HG03378 (cell line): ENCODE measurements at regions not wholly inside any gene's neighbourhood (a gene's known extent, or its start where the extent isn't known, plus 50 kb on each side); places are given as distances from the start of the nearest gene placed in this dataset.

Source experiments
- ATAC-seq: cut with Tn5 transposase; IDR thresholded peaks from one replicate; pipeline ENCODE4 v1.9.1; 2021; ENCODE audit warnings: mild to moderate bottlenecking, moderate library complexity; ENCODE audit not compliant: unreplicated experiment

DNA sequence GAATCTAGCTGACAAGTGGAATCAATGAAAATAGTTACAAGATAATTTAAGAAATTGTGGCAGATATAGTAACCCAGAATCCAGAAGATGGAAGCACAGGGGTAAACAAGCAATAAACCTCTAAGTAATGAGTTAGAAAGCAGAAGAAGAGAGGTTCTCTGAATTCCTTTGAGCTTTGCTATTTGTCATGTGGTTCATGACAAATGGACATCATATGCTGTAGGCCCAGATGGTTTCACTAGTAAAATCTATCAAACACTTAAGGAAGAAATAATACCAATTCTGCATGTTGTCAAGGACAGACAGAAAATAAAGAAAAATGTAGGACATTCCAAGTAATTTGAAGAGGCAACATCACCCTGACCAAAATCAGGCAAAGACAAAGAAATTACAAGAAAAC lies 480.8 kb upstream of the INTU start:
- no peak for ATAC-seq

DNA sequence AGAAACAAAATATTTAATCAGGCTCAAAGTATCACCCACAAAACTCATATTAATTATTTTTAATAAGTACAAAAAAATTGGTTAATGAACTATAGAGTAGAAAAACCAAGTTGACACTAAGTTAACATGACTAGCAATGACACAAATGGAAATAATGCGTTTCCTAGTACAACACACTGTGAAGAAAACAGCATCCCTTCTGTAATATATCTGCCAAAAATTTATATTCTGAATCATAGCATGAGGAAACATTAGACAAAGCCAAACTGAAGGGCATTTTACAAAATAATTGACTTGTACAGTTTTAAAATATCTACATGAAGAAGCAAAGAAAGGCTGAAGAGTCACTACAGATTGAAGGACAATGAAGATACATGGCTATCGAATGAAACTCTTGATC lies 477.6 kb upstream of the INTU start:
- no peak for ATAC-seq

DNA sequence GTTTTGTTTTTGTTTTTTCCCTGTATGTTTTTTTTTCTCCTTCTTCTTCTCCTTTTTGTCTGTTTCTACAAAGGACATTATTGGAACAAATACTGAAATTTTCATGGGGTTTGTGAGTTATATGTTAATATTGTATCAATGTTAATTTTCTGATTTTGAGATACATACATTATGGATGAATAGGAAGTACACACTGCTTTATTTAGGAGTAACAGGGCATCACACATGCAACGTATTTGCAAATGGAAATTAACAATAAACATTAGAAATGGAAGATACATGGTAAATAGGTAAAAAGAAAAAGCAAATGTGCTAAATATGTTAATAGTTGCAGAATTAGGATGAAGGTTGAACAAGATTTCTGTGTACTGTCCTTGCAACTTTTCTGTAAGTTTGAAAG lies 477.2 kb upstream of the INTU start:
- no peak for ATAC-seq

DNA sequence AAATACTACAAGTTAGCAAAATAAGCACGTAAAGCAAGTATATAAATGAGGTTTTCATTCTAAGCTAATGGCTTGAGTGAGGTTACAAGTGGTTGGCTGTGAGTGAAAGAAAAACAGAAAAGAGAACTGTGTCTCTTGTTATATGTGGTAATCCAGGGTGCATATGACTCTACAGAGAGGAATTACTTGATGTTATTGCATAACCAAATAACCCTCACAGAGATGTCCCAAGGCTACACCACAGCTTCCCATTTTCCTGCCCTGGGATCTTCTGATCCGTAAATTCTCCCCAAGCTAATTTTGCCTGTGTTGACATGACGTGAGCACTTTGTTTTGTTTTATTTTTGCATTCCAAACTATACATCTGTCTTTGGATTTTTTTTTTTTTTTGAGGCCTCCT lies 470.0 kb upstream of the INTU start:
- no peak for ATAC-seq

DNA sequence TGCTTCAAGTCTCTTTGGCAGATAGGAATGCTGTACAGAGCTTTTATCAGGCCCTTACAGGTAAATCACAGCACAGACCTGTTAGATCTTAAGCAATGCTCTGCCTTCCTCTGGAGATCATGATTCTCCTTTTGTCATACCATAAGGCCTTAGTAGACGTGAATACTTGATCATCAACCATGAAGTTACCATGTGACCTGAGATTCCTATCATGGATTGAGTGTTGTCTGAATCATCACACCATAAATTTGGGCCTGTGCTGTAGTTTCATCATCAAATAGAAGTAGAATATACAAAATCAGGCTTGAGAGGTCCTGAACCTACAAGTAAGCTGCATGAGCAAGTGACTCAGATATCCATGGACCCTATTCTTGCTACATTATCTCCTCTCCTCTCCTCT lies 466.8 kb upstream of the INTU start:
- ATAC-seq = no peak

DNA sequence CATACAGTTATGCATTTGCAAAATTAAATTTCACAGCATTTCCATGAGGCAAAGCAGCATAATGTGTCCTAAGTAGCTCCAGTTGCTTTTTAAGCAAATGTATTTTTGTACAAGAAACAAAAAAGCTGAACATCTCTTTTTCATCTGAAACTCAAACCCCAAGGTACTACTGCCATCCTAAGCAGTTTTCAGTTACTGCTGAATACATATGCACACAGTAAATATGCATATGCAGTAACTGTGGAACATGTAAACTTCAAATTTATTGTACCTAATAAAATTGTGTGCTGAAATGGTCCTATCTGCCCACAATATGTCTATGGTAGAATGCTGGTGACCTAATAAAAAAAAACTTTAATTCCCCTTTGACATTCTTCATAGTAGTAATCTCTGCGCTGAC lies 458.6 kb upstream of the INTU start:
- ATAC-seq = no peak

DNA sequence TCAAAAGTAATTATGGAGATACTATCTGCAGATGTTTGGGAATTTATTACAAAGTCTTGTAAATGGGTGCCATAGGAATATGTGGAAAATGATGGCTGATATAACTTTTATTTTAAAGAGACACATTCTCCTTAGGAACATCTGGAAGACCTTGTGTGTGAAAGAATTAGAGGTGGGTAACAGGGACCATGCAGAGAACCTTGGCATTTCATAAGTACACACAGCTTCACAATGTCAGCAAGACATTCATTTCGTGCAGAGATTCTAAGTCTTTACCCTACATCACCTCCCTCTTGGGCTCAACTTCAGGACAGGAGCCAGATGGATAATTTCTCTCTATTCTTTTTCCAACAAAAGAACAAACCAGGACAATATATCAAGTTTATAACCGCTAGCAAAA lies 458.1 kb upstream of the INTU start:
- ATAC-seq = no peak

DNA sequence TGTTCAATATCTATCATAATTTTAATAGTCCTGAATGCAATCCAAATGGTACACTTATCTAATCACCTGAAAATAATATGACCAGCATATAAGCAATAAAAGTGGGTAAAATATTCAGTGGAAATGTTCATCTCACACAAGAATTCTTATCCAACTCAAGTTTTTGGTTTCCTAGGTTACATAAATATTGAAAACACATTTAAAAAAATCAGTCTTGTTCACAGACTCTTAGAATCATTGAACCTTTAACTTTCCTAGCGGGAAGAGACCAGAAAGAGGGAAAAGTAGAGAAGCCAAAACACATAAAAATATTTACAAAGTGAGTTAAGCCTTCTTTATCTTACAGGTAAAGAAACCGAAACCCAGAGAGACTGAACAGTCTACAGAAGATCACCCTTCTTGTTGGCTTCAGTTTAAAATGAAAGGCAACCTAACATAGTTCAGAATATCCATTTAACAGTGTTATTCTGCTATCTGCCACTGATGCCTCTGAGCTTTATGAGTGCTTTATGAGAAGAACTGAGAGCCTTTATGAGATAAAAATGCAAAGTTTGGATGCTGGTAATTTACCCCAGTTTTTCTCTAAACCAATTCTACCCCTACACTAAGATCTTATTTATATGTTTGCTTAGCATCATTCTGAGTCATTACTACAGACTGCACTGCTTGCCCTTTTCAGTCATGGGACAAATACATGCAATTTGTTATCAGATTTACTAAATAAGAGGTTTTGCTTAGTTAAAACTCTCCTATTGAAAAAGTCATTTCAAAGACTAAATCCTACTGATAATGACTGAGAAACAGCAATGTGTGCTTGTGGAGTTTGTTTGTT lies 453.3 kb upstream of the INTU start:
- ATAC-seq = no peak

DNA sequence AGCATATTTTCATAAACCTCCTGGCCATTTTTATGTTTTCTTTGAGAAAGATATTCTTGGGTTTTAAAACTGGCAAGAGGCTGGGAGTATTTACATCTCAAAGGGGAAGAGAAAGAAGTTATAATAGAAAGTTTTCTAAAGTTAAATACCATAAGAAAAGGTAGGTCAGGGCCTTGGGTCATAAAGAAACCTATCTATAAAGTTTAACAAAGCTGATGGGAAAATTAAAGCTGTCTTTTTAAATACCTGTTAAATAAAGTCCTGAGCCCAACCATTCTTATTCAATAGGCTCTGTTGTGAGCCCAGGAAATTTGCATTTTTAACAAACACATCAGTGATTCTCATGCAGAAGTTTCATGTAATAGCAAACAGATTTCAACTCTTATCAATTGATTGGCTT lies 451.8 kb upstream of the INTU start:
- no peak for ATAC-seq

DNA sequence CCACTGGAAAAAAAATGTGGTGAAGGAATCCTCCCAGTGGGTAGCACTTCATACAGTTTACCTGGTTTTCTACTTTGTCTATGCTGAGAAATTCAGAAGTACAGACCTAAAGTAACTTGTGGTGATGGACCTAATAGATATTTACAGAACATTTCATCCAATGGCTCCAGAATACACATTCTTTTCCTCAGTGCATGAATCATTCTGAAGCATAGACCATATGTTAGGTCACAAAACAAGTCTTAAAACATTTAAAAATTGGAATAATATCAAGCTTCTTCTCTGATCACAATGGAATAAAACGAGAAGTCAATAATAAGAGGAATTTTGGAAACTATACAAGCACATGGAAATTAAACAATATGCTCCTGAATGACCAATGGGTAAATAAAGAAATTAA lies 450.1 kb upstream of the INTU start:
- no peak for ATAC-seq

DNA sequence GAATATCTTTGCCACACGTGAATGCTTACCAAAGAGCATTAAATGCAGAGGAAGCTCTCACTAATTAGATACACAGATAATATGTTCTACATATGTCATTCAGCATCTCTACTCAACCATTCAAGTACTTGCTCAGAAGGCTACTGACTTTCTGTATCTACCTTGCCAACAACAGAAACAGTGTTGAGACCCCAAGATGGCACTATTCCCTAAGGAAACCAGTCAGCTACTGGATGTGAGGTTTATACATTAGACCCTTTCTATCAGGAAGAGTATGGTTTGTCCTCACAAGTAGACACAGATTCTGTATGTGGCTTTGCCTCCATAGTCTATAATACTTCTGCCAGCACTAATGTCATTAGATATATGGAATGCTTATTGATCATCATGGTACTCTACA lies 443.9 kb upstream of the INTU start:
- no peak for ATAC-seq

DNA sequence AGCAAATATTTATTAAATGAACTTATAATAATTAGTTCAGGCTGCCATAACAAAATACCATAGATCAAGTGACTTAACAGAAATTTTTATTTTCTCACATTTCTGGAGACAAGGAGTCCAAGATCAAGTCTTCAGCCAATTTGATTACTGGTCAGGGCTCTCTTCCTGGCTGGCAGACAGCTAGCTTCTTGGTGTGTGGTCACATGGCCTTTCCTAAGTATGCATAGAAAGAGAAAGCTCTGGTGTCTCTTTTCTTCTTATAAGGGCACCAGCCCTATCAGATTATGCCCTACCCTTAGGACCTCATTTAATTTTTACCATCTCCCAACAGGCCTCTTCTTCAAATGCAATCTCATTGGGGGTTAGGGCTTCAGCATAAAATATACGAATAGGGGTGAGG lies 438.5 kb upstream of the INTU start:
- ATAC-seq = no peak

DNA sequence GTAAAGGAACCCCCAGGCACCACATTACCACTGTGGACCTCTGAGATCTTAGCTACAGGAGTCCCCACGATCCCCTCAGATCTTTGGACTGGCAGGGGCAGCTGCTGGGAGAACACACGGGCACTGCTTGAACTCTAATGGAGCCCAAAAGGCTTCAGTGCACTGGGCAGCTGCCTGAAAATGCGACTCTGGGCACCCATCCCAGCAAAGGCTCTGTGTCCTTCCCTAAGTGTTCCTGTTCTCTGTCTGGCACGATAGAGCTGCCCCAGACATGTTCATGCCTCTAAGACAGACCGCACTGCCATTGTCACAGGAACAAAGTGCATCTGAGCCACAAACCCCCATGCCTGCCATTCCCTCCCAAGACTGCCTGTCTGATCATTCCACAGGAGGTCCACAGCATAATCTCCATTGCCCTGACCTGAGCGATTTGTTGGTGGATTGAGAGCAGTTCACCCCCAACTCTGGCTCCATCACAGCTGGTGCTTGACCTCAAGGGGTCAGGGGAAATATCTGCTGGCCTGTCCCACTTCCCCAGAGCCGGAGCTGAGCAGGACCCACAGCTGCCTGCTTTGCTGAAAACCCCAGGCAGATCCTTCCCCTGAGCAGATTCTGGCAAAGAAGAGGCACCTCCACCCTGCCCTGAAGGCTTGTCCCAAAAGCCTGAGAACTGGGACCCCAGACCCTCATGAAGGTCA lies 436.0 kb upstream of the INTU start:
- no peak for ATAC-seq

DNA sequence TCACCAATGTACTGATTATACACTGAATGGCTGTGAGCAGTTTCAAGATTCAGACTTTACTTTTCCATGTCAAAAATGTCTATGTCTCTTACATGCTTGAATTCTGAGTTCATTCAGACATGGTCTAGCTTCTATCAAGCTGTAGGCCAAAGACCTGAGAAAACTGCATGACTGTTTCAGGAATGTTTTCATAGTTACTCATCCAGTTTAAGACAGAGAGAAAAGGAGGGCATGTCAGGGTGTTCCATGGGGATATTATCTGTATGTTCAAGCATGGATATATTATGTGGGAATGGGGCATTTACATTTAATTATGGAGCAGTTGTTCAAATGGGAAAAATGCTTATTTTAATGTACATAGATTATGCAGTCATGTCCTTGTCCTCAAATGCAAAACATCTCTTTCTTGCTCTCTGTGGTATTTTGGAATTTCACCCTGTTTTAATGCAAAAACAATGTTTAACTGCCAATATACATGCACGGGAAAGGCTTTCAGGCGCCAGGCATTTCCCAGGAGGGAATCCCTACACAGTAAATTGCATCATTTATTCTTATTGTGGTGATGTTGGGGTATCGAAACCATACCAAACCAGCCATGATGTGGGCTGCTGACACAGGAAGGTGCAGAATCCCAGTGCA lies 429.1 kb upstream of the INTU start:
- ATAC-seq = no peak

DNA sequence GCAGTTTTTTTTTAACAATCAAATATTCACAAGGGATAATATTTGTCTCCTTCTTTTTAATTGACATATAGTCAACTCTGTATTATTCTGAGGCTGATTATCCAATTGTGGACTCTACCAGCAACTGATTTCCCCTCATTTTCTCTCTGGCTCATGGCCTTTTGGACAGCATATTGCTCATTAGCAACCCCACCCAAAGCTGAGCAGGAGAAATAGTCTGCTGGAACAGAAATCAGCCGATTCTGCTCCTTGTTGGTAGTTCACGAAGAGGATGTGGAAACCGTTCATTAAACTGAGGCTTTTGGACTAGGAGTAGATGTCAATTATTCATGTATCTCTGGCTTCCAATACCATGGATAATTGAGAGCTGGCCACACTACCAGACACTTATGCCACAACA lies 428.4 kb upstream of the INTU start:
- no peak for ATAC-seq

DNA sequence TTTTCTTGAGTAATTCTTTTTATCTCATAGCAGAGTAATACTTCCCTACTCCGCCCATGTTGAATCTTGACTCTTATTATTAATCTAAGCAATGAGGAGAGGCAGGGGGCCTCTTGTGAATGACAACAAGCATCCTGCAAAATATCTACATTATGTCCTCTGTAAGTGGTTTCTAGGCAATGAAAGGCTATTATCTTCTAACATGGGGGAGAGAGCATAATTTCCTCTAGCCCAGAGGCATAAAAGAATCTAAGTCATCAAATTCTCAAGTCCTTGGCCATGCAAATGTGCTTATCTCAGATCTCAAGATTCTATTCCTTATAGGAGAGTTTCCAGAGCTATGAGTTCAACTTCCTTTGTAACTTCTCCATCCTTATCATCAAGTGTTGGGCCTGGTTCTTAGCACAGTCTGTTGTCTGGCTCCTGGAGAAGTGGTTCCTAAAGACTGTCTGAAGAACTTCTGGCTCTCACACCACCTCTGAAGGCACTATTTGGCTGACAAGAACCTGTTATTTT lies 423.1 kb upstream of the INTU start:
- no peak for ATAC-seq

DNA sequence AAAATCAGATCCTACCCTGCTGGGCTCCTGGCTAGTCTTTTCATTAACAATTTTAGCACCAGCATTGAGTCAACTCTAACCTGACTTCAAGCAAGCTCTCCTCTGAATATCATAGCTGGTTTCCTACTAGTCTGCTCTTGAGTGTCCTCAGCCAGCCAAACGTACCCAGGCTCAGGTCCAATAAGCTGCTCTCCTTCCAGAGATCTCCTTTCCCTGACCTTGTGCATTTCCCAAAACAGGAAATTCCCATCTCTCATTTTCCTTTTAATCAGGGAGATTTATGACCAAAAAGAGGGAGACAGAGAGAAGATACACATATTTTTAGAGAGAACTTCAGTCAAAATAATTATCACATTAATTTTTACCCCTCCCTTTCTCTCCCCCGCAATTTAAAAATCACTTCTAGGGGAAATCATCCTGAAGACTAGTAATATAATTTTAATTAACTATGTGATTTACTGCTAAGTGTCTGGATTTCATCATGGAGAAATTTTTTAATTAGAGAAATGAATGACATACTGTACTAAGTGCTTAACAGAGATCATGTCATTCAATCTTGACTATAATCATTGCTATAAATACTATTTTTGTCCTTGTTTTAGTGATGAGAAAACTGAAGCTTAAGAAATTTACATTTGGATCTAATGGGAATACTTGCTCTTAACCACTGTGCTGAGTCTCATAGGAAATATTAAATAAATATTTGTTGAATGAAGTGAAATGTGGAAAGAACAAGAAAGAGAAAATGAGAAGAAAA lies 421.7 kb upstream of the INTU start:
- no peak for ATAC-seq

DNA sequence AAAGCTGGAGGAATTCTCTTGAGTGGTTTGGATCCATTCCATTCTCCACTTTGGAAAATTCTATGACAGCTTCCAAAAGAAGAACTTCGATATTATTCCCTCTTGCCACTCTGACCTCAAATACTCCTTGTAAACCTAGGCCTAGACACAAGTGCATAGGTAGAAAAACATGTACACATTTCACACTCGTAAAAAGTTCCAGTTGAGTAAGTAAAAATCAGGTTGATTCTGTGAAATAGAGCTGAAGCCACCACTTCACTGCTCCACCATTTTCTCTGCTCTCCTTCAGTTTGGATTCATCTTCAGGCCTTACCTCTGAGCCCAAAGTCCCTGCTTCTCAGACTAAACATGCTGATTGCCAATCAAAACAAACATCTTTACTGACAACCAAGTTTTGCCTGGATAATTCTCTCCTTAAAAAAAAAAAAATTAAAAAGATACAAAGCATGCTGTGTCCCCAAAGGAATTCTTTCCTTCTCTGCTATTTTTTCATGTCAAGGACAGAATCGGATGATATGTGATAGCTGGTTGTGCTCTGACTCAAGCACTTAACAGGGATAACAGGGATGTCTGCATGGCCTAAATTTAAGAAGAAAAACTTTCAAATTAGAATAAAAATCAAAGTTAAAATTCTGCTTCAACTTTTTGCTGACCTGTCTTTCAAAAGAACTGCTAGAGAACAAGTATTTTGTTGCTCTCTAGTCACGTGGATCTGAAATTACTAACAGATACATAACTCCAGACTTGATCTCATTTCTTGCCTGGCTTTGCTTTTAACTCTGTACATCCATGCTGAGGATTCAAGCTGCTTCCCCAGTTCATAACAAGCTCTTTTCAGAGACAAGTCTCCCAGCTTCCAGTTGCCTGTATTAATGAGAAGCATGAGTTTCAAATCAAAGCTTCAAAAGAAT lies 420.9 kb upstream of the INTU start:
- ATAC-seq = no peak

DNA sequence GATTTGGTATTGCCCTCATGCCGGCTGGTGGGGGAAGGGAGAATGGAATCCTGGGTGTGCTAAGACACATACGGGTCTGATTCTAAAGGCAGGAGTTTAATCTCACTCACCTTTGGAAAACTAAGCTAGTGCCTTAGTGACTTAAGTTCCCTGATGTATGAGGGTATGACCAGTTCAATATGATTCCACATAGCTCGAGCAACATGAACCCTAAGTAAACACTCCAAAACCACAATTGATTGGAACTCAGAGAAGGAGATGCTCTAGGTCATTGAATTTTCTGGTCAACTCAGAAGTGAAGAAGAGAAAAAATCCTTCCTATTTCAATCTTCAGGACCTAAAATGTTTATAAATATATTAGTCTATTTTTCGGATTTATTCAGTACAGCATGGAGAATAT lies 420.1 kb upstream of the INTU start:
- ATAC-seq = no peak

DNA sequence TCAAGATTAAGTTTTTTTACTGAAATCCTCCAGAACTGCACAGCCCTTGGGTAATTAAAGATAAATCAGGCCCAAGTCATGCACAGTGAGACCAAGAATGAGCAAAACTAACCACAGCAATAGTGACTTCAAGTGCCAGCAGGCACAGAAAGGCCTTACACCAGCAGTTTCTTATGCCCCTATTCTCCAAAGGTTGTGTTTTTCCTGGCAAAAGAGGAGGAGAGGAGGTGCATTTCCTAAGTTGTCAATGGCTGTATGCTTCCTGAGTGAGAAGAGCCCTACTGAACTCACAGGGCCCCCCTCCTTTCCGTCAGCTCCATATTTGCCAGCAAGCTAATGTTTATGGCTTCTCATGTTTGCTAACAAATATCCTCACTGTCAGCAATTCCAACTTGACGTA lies 418.7 kb upstream of the INTU start:
- no peak for ATAC-seq
